Stimulated activated CD8-positive, alpha-beta memory T cell treated with anti-CD3 and anti-CD28 coated beads, Interleukin-7, amount 100 ng/mL, for 1 hour (primary cell): ENCODE measurements at regions not wholly inside any gene's neighbourhood (a gene's known extent, or its start where the extent isn't known, plus 50 kb on each side); places are given as distances from the start of the nearest gene placed in this dataset.
"Not testable (repeated sequence)": the region's sequence is repeated elsewhere in the genome, so short reads cannot be mapped to it uniquely, and the experiment has no call there.

Experiments used
- DNase-seq, 2 donors: peaks; one replicate each; pipeline ENCODE4 v3.0.0-alpha.2; 2020; ENCODE audit warnings: low read depth in 2 of 2

GRCh38 chr14:71629765-71630492 lies 302.3 kb upstream of the RGS6 start:
- no peak for DNase-seq

- DNase-seq: not testable (repeated sequence)
These were observed 301.2 kb upstream of the RGS6 start for GRCh38 chr14:71631030-71631429.

DNA sequence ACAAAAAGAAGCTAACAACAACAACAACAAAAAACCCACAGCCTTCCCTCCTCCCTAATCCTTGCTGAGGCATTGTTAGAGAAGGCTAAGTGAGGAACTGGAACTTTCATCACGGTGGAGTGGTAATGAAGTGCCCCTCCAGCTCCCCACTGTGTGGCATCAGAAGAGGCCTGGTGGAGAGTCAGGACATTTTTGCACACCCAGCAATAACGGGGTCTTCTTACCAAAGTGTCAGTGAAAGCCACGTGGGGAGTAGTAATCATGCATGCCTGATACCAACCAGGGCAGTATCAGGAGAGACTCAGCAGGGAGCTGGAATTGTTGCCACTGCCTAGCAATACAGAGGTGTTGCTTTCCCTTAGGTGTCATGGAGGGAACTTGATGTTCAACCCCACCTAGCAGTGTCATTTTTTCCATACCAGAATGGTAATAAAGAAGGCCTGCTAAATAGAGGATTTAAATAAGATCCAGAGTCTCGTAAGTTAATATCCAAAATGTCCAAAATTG lies 299.7 kb upstream of the RGS6 start:
- no peak for DNase-seq

GRCh38 chr14:71636076-71636475 lies 296.2 kb upstream of the RGS6 start:
- no peak for DNase-seq

DNA sequence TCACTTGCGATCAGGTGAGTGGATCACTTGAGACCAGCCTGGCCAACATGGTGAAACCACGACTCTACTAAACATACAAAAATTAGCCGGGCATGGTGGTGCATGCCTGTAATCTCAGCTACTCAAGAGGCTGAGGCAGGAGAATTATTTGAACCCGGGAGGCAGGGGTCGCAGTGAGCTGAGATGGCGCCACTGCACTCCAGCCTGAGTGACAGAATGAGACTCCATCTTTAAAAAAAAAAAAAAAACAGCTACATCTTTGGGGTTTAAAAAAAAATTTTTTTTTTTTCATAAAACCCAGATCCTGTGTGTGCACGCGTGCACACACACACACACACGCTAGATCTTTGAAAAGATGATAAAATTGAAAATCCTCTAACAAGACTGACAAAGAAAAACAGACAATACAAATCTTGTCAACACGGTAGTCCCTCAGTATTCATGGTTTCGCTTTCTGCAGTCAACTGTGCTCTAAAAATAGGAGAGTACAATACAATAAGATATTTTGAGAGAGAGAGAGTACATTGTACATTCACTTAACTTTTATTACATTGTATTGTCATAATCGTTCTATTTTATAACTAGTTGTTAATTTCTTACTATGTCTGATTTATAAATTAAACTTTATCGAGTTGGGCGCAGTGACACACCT lies 295.3 kb upstream of the RGS6 start:
- no peak for DNase-seq

DNA sequence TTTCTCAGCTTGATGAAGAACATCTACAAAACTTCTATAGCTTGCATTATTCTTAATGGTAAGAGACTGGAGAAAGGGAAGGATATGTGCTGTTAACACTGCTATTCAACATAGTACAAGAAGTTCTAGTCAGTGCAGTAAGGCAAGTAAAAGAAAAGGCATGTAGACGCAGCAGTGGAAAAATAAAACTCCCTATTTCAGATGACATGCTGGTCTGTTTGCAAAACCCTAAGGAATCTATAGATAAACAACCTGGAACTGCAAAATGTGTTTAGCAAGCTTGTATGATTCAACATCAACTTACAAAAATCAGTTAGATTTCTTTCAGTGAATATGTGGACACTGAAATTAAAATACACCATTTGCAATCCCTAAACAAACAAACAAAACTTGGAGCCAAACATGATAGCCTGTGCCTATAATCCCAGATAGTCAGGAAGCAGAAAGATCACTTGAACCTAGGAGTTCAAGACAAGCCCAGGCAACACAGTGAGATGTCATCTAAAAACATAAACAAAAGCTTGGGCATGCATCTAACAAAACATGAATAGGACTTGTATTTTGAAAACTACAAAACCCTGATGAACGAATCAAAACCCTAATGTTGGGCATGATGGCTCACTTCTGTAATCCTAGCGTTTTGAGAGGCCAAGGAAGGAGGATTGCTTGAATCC lies 293.6 kb upstream of the RGS6 start:
- no peak for DNase-seq

DNA sequence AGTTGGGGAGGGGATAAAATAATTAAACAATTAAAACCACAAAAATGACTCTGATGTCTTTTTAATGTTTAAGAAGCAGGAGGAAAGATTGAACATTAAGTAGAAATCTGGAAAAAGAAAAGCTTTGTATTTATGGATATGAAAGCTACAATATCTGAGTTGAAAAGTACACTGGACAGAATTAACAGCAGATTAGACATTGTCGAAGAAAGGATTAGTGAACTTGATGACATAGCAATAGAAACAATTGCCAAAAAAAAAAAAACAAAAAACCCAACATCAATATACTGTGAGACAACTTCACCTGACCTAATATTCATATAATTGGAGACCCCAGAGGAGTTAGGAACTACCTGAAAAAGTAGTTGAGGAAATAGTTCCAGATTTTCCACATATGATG lies 289.5 kb upstream of the RGS6 start:
- DNase-seq: no peak

- no peak for DNase-seq
These were observed 286.6 kb upstream of the RGS6 start for GRCh38 chr14:71645656-71646055.

GRCh38 chr14:71646518-71646917 lies 285.7 kb upstream of the RGS6 start:
- DNase-seq: no peak

DNA sequence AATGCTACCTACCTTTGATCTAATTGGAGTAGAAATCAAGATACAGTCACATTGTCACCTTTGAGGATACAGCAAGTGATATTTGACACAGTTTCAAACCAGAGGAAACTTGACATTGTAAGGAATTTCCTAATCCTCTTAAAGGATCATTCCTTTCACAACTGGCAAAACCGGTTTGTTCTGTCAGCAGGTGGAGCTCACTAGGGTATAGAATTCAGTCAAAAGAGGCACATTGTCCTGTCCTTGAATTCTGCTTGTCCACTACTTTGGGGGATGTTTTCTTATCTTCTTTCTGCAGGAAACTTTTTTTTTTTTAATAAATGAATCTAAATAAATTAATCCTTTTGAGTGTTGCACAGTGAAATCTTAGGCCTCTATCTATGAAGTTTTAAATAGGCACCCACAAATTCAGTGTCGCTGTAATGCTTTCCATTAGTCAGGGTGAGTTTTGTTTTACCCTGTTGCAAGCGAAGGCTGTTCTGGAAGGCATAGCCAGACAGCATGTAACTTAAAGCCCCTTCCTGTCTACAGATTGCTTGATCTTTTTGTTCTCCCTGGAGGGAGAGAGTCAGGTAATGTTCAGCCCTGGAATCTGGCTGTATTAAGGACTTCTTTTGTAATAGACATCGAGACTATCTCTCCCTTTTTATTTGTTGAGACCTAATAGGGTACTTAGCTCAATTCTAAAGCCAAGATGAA lies 285.0 kb upstream of the RGS6 start:
- no peak for DNase-seq

DNA sequence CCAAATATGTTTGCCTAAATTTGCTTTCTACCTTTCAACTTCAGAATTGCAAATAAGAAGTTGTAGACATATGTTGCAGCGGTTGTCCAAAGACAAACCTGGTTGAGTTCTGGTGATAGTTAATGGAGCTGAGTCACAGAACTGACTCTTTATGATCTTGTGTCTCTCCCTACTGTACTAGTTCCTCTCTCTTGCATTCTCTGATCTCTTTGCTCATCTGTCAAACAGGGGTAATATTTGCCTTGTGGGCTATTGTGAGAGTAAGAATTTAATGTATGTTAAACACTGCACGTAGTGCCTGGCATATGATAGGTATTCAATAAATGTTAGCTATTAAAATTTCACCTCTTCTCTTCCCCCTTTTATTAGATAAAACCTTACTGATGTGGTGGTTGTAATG lies 283.5 kb upstream of the RGS6 start:
- DNase-seq: no peak

GRCh38 chr14:71650187-71650755 lies 282.0 kb upstream of the RGS6 start:
- no peak for DNase-seq

- DNase-seq: no peak
These were observed 281.0 kb upstream of the RGS6 start for GRCh38 chr14:71651228-71651627.

- DNase-seq: no peak
These were observed 279.9 kb upstream of the RGS6 start for GRCh38 chr14:71652368-71652767.

- DNase-seq: no peak
These were observed 277.4 kb upstream of the RGS6 start for GRCh38 chr14:71654810-71655209.

- no peak for DNase-seq
These were observed 273.9 kb upstream of the RGS6 start for GRCh38 chr14:71658261-71658860.

DNA sequence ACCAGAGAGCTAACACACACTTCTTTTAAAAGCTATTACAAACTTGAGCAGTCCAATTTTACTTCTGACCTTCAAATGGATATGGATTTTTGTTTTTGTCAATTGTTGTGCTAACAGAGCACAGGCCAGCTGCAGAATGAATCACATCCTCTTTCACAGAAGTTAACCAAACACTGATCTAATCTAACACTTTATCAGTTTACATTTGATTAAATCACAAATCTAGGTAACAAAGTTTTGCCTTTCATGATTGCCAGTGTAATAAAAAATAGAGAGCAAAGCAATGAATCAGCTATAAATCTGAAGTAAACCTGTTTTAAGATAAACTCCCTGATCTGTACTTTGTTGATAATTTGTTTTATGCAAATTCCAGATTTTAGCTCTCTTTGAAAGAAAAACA lies 273.1 kb upstream of the RGS6 start:
- DNase-seq: no peak

DNA sequence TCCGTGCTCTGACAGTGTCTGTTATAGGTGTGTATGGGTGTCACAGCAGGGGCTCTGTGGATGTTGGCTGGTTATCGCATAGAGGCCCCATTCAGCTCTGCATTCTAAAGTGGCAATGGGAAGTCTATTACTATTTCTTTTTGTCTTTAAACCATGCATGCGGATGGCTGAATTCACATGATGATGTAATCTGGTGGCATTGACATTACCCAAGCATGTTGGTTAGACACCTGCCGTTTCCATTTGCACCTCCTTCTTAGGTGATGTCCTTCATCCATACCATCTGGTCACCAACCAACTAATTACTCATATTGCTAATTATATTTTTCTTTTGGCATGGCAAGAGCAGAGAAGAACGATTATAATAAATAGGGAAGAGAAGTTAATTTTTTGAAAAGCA lies 270.8 kb upstream of the RGS6 start:
- no peak for DNase-seq

DNA sequence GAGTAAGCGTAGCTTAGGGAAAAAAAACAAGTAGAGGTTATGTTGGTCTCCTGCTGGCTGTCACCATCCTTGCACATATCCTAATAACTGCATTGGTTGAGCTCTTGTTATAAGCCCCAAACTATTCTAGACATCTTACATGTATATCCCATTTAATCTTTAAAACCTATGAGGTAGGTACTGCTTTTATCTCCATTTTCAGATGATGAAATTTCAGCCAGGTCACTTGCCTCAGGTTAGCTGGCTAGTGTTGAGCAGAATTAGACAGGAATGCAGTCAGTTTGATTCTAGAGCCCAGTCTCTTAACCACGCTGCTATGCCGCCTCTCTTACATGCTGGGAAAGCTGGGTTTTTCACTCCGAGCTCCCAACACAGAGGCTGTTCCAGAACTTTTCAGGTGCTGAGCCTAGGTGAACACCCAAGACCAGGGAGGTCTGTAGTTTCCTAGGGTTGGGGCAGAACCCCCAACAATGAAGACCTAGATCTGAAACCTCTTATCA lies 269.9 kb upstream of the RGS6 start:
- DNase-seq: no peak

DNA sequence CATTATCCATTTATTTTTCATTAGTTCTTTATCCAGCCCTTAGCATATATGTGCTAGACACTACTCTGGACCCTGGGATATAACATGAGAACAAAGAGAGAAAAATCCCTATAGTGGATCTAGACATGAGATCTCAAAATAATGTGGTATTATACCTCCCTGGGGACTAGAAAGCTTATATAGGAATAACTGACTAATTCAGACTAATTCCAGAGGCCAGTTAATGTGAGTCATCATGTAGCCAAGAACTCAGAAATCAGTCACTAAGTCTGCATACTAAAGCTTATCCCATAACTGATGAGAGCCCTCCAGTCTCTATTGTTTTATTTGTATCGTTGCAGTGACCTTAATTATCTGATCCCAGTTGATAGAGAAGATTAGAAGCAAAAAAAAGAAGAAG lies 267.1 kb upstream of the RGS6 start:
- no peak for DNase-seq

- DNase-seq: no peak
These were observed 266.4 kb upstream of the RGS6 start for GRCh38 chr14:71665781-71666180.
